ENCODE measurements at regions not wholly inside any gene's neighbourhood (a gene's known extent, or its start where the extent isn't known, plus 50 kb on each side); places are given as distances from the start of the nearest gene placed in this dataset.

DNA sequence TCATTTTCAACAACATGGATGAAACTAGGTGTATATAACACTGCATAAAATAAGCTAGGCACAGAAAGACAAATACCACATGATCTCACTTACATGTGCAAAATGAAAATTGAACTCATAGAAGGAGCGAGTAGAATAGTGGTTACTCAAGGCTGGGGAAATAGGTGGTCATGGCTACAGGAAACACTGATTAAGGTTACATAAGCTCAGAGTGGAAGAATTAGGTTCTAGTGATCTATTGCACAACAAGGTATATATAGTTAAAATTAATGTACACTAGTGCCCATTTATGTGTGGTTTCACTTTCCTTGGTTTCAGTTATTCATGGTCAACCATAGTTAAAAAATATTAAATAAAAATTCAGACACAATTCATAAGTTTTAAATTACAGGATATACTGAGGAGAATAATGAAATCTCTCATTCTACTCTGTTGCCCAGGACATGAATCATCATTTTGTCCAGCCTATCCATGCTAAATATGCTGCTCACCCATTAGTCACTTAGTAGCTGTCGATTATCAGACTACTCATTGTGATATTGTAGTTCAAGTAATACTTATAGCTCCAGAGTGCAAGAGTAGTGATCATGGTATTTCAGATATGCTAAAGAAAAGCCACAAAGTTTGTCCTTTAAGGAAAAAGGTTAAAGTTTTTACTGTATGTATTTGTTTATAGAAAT, 1530.9 kb upstream of the LRRTM1 start:
- WGBS (ENCODE audit: insufficient coverage): no CpG with 5 or more reads among the region's 2 CpGs
- Histone ChIP-seq H3K4me3 (ENCODE audit: low read length) (no peak overlapping the region), H3K36me3 (ENCODE audit: control insufficient read depth, insufficient read depth, low read length) (no peaks in the 10 kb centered on the region), H3K4me1 (ENCODE audit: control insufficient read depth, insufficient read depth, low read length) (no peaks in the 10 kb centered on the region), H3K27ac (ENCODE audit: low read length) (no peak overlapping the region), H3K9me3 (replicated peaks; ENCODE audit: control insufficient read depth, low read depth, low read length) (peaks cover 7% of the 10 kb centered on the region), H3K27me3 (ENCODE audit: control insufficient read depth, insufficient read depth, low read length) (no peaks in the 10 kb centered on the region)
- no peak for DNase-seq

DNA sequence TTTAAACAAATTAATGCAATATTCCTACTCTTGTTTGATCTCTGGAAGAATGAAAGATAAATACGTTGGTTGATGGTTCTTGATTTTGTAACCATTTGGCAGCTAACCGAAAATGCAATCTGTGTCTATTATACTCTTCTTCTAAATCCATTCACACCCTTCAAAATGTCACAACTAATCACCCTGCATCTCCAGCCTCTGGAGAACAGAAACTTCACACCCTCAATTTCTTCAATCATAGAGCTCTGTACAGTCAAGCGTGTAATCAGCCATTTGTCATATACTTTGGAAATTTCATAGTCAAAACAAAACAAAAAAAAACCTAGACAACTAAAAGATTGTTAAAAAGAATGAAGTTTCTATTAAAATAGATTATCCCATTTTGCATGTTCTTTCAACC, 1482.3 kb upstream of the LRRTM1 start:
- Histone ChIP-seq H3K27ac (ENCODE audit: low read length) (no peak overlapping the region), H3K36me3 (ENCODE audit: control insufficient read depth, insufficient read depth, low read length) (no peaks in the 10 kb centered on the region), H3K9me3 (replicated peaks; ENCODE audit: control insufficient read depth, low read depth, low read length) (no peaks in the 10 kb centered on the region), H3K27me3 (ENCODE audit: control insufficient read depth, insufficient read depth, low read length) (no peaks in the 10 kb centered on the region), H3K4me3 (ENCODE audit: low read length) (no peak overlapping the region), H3K4me1 (ENCODE audit: control insufficient read depth, insufficient read depth, low read length) (no peaks in the 10 kb centered on the region)
- WGBS (ENCODE audit: insufficient coverage): 80% methylated on average over 1 of the region's 3 CpGs
- no peak for DNase-seq

DNA sequence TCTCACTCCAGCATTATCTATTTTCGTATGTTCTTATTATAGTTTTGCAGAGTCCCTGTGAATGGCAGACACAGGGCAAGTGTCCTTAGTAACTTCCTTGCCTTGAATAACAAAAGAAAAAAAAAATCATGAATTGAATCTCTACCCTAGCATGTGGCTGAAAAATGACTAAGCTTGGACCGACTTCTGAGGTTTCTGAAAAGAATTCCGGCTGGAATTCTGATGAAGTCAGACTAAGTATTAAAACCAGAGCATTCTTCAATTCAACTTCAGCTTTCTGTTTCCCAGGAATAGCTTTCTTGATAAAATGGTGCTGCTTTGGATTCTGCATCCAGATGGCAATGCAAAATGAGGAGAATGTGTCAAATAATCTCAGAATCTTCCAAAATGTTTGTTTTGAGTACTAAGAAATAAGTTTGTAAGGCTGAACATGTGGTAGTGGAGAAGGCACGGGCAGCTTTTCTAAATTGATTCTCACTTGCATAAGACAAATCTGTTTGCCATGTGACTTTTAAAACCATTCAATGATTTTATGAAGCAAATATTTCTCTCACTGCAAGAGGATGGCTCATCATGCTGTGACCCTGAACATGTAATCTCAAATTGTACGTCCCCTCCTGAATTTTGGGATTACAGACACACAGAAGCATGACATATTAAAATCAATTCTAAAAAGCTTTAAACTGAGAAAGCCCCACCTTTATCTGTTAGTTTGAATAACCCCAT, 1462.8 kb upstream of the LRRTM1 start:
- Histone ChIP-seq H3K9me3 (replicated peaks; ENCODE audit: control insufficient read depth, low read depth, low read length) (no peaks in the 10 kb centered on the region), H3K36me3 (ENCODE audit: control insufficient read depth, insufficient read depth, low read length) (no peaks in the 10 kb centered on the region), H3K4me1 (ENCODE audit: control insufficient read depth, insufficient read depth, low read length) (no peaks in the 10 kb centered on the region), H3K27ac (ENCODE audit: low read length) (no peak overlapping the region), H3K4me3 (ENCODE audit: low read length) (no peak overlapping the region), H3K27me3 (ENCODE audit: control insufficient read depth, insufficient read depth, low read length) (no peaks in the 10 kb centered on the region)
- WGBS (ENCODE audit: insufficient coverage): no CpG with 5 or more reads among the region's 5 CpGs
- peak; percentile 55 for DNase-seq

DNA sequence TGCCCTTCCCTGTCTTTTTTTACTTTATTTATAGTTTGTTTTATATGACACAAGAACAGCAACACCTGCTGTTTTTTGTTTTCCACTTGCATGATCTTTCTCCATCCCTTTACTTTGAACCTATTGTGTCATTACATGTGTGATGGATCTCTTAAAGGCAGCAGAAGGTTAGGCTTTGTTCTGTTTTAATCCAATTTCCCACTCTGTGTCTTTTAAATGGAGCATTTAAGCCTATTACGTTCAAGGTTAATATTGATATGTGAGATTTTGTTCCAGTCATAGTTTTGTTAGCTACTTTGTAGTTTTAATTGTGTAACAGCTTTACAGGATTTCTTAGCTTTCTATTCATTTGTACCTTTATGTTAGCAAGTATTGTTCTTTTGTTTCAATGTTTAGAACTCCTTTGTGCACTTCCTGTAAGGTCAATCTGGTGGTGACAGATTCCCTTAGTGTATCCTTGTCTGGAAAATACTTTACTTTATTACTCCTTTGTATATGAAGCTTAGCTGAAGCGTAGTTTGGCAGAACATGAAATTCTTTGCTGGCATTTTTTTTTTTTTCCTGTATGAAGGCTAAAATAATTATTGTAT, 1443.0 kb upstream of the LRRTM1 start:
- no peaks in the 10 kb centered on the region for H3K4me1 ChIP-seq (ENCODE audit: control insufficient read depth, insufficient read depth, low read length)
- H3K9me3 ChIP-seq (replicated peaks; ENCODE audit: control insufficient read depth, low read depth, low read length): peaks cover under 1% of the 10 kb centered on the region
- H3K36me3 ChIP-seq (ENCODE audit: control insufficient read depth, insufficient read depth, low read length): no peaks in the 10 kb centered on the region
- no CpG with 5 or more reads among the region's 2 CpGs for WGBS (ENCODE audit: insufficient coverage)
- no peak overlapping the region for H3K27ac ChIP-seq (ENCODE audit: low read length)
- no peak overlapping the region for H3K4me3 ChIP-seq (ENCODE audit: low read length)
- H3K27me3 ChIP-seq (ENCODE audit: control insufficient read depth, insufficient read depth, low read length): no peaks in the 10 kb centered on the region
- no peak for DNase-seq

DNA sequence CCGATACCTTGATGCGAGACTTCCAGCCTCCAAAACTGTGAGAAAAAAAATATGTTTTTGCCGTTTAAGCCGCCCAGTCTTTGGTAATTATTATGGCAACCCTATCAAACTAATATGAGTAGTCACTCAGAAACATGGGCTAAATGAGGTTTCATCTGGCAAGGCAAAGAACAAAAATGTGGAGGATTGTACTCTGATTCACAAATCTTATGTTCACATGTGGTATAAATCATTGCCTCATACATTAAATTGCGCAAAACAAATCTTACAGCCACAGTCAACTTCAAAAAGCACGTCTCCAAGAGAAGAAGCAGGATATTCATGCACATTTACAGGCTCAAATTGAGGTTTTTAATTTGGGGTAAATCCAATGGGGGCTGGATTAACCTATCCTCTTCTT, 1435.4 kb upstream of the LRRTM1 start:
- DNase-seq: no peak
- no peaks in the 10 kb centered on the region for H3K4me1 ChIP-seq (ENCODE audit: control insufficient read depth, insufficient read depth, low read length)
- no peak overlapping the region for H3K4me3 ChIP-seq (ENCODE audit: low read length)
- H3K27ac ChIP-seq (ENCODE audit: low read length): no peak overlapping the region
- H3K9me3 ChIP-seq (replicated peaks; ENCODE audit: control insufficient read depth, low read depth, low read length): no peaks in the 10 kb centered on the region
- H3K27me3 ChIP-seq (ENCODE audit: control insufficient read depth, insufficient read depth, low read length): no peaks in the 10 kb centered on the region
- H3K36me3 ChIP-seq (ENCODE audit: control insufficient read depth, insufficient read depth, low read length): no peaks in the 10 kb centered on the region
- 100% methylated on average over 1 of the region's 6 CpGs for WGBS (ENCODE audit: insufficient coverage)

DNA sequence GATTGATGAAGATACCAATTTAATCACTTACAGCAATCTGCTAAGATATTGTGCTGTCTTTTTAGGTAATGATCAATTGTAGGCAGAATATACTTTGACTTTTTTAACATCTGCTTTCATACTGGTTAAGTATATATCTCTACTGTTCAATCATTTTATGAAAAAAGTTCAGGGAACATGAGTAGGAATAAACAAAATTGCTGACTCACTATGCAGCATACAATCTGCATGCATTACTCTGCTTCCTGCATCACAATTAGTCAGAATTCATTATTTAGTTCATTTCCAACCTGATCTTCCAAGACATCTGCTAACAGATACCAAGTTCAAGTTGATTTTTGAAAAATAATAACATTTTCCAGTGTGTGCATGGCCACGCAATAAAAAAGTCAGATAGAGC, 1430.4 kb upstream of the LRRTM1 start:
- no CpG with 5 or more reads among the region's 1 CpG for WGBS (ENCODE audit: insufficient coverage)

DNA sequence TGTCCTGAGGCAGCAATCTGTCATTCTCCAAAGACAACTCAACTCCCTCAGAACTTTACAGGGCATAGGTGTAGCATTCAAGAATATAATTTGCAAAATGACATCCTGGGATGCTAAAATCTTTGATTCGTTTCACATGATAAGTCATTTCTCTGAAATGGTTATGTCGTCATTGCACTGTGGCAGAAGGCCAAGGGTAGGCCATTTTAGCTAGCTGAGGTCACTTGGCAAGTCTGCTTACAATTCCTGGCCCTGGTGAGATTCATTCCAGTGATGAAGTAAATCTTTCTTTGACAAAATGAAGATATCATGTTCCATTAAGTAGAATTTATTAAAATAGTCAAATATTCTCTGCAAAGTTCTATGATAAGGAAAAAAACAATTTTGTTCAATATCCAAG, 1410.3 kb upstream of the LRRTM1 start:
- no CpG with 5 or more reads among the region's 2 CpGs for WGBS (ENCODE audit: insufficient coverage)
- Histone ChIP-seq H3K4me3 (ENCODE audit: low read length) (no peak overlapping the region), H3K36me3 (ENCODE audit: control insufficient read depth, insufficient read depth, low read length) (no peaks in the 10 kb centered on the region), H3K27ac (ENCODE audit: low read length) (no peak overlapping the region), H3K4me1 (ENCODE audit: control insufficient read depth, insufficient read depth, low read length) (no peaks in the 10 kb centered on the region), H3K27me3 (ENCODE audit: control insufficient read depth, insufficient read depth, low read length) (no peaks in the 10 kb centered on the region), H3K9me3 (replicated peaks; ENCODE audit: control insufficient read depth, low read depth, low read length) (no peaks in the 10 kb centered on the region)
- DNase-seq: no peak

More for the DNA sequence above, 1430.4 kb upstream of the LRRTM1 start:
- H3K4me3 ChIP-seq (ENCODE audit: low read length): no peak overlapping the region
- H3K4me1 ChIP-seq (ENCODE audit: control insufficient read depth, insufficient read depth, low read length): no peaks in the 10 kb centered on the region
- H3K36me3 ChIP-seq (ENCODE audit: control insufficient read depth, insufficient read depth, low read length): no peaks in the 10 kb centered on the region
- H3K27ac ChIP-seq (ENCODE audit: low read length): no peak overlapping the region
- H3K9me3 ChIP-seq (replicated peaks; ENCODE audit: control insufficient read depth, low read depth, low read length): no peaks in the 10 kb centered on the region
- no peak for DNase-seq
- no peaks in the 10 kb centered on the region for H3K27me3 ChIP-seq (ENCODE audit: control insufficient read depth, insufficient read depth, low read length)

DNA sequence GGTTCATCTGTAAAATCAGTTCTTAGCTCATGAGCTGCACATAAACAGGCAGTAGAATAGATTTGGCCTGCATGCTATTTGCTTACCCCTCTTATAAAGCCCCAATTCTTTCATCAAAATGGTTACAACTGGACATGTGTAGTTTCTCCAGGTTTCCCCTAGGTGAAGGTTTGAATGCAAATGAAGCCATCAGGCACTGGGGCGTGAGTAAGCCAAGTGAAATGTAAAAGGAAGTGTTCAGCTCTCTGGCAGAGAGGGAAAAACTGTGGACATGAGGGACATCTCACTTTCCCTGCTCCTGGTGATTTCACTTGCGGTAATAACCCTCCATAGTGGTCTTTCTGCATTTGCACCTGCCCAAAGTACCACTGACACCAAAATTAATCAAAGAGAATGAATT, 1402.3 kb upstream of the LRRTM1 start:
- Histone ChIP-seq H3K27me3 (ENCODE audit: control insufficient read depth, insufficient read depth, low read length) (no peaks in the 10 kb centered on the region), H3K4me3 (ENCODE audit: low read length) (no peak overlapping the region), H3K36me3 (ENCODE audit: control insufficient read depth, insufficient read depth, low read length) (no peaks in the 10 kb centered on the region), H3K9me3 (replicated peaks; ENCODE audit: control insufficient read depth, low read depth, low read length) (no peaks in the 10 kb centered on the region), H3K27ac (ENCODE audit: low read length) (no peak overlapping the region), H3K4me1 (ENCODE audit: control insufficient read depth, insufficient read depth, low read length) (no peaks in the 10 kb centered on the region)
- DNase-seq: no peak
- 100% methylated on average over 2 of the region's 2 CpGs for WGBS (ENCODE audit: insufficient coverage)

DNA sequence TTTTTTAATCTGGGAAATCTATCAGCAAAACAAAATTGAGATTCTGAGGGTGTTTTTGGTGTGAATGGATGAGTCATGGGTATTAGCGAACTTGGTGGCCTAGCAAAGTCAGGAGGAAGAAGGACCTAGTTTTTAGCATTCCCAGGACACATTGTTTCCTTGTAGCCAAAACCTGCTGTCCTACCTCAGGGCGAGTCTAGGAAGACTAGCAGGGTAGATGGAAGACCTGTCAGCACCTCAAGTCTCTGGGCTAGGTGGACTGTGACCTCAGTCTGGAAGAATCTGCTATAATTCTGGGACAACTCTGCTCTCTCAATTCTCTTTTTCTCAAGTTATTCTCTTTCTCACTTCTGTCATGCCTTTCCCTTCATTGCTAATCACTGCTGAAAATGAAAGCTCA, 1399.3 kb upstream of the LRRTM1 start:
- Histone ChIP-seq H3K4me1 (ENCODE audit: control insufficient read depth, insufficient read depth, low read length) (no peaks in the 10 kb centered on the region), H3K27ac (ENCODE audit: low read length) (no peak overlapping the region), H3K4me3 (ENCODE audit: low read length) (no peak overlapping the region), H3K27me3 (ENCODE audit: control insufficient read depth, insufficient read depth, low read length) (no peaks in the 10 kb centered on the region), H3K36me3 (ENCODE audit: control insufficient read depth, insufficient read depth, low read length) (no peaks in the 10 kb centered on the region), H3K9me3 (replicated peaks; ENCODE audit: control insufficient read depth, low read depth, low read length) (no peaks in the 10 kb centered on the region)
- 60% methylated on average over 1 of the region's 2 CpGs for WGBS (ENCODE audit: insufficient coverage)
- no peak for DNase-seq

DNA sequence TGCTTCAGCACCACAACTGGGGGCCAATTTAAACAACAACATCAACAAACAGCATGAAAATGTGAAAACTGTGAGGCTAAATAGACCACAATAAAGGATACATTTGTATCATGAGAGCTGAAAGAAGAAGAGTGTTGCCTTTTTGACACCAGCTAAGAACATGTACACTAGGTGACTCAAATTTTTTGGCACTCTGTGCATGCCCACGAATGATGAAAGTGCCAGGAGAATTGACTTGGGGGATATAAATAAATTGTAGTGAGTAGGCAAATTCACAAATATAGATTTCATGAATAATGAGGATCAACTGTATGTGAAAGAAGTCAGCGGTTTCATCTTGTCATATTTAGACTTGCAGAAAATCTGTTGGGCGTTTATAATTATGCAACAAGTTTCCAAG, 1388.0 kb upstream of the LRRTM1 start:
- WGBS (ENCODE audit: insufficient coverage): 83% methylated on average over 2 of the region's 3 CpGs

More for the DNA sequence above, 1388.0 kb upstream of the LRRTM1 start:
- no peaks in the 10 kb centered on the region for H3K9me3 ChIP-seq (replicated peaks; ENCODE audit: control insufficient read depth, low read depth, low read length)
- no peaks in the 10 kb centered on the region for H3K36me3 ChIP-seq (ENCODE audit: control insufficient read depth, insufficient read depth, low read length)
- no peaks in the 10 kb centered on the region for H3K4me1 ChIP-seq (ENCODE audit: control insufficient read depth, insufficient read depth, low read length)
- no peak overlapping the region for H3K4me3 ChIP-seq (ENCODE audit: low read length)
- DNase-seq: no peak
- H3K27me3 ChIP-seq (ENCODE audit: control insufficient read depth, insufficient read depth, low read length): no peaks in the 10 kb centered on the region
- H3K27ac ChIP-seq (ENCODE audit: low read length): no peak overlapping the region
